HG03280 (cell line): ENCODE measurements at regions not wholly inside any gene's neighbourhood (a gene's known extent, or its start where the extent isn't known, plus 50 kb on each side); places are given as distances from the start of the nearest gene placed in this dataset.

Experiments
- ATAC-seq: cut with Tn5 transposase; IDR thresholded peaks from one replicate; pipeline ENCODE4 v1.9.1; 2021; ENCODE audit warnings: mild to moderate bottlenecking, moderate library complexity; ENCODE audit not compliant: unreplicated experiment

DNA sequence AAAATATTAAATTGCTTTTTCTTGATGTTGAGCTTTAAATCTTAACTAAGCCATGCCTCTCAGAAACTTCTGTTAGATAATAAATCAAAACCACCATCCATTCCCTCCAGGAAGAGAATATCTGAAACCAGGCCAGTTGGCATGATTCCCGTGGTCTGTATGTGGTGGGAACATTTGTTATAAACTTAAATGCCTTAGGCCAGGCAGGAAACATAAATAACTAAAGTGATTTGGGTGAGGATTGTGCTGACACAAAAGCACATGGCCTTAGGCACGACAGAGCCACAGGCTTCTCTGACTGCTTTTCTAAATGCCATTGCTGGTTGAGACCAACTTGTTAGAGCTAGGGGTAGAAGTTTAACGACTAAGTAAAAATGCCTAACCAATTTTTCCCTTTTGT, 255.9 kb downstream of the GABRG2 start:
- ATAC-seq, result no peak

GRCh38 chr5:162324328-162324727, 256.8 kb downstream of the GABRG2 start:
- ATAC-seq, result no peak

- no peak for ATAC-seq
These were observed 257.7 kb downstream of the GABRG2 start for GRCh38 chr5:162325143-162325727.

GRCh38 chr5:162334944-162335343, 267.4 kb downstream of the GABRG2 start:
- no peak for ATAC-seq

DNA sequence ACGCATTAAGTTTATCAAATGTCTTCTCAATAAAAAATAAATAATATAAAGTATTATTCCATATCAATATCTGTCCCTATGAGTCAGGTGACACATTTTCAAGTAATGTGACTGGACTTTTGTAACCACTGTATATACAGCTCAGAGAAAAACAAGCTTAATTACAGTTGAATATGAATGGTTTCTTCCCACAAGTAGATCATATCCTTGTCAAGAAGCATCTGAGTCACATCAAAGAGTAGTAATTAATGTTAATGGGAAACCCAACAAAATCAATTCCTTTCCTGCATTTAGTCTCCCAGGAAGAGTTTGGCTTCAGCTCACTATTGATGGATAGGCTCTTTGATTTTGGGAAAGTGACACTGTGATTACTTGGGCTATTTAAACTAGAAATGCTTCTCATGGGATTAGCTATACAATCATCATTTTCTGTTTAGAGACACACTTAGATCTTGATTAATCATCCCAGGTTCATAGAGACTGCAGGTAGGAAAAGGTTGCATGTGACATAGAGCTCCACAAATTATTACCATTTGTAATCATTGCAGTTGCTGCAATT, 292.9 kb downstream of the GABRG2 start:
- ATAC-seq, result no peak

GRCh38 chr5:162372256-162372655, 304.7 kb downstream of the GABRG2 start:
- ATAC-seq, result no peak

GRCh38 chr5:162377895-162378294, 310.3 kb downstream of the GABRG2 start:
- ATAC-seq, result no peak

- ATAC-seq, result no peak
These were observed 315.3 kb downstream of the GABRG2 start for GRCh38 chr5:162382839-162383238.

GRCh38 chr5:162384225-162384624, 316.7 kb downstream of the GABRG2 start:
- no peak for ATAC-seq

GRCh38 chr5:162391833-162392232, 324.3 kb downstream of the GABRG2 start:
- no peak for ATAC-seq

DNA sequence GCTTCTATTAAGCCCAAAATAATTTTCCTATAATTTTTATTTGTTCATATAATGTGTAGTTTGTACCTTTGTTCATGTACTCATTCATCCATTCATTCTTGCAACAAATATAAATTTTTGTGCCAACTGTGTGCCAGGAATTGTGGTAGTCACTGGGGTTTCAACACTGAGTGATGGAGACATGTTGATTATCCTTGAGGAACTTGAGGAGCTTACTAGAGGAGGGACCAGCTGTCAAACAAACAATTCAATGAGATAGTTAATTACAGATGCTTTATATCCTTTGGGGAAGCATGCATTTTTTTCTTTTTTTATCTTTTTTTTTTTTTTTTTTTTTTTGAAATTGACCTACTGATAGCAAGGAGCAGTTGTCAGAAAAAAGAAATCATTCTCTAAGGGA, 324.8 kb downstream of the GABRG2 start:
- no peak for ATAC-seq

DNA sequence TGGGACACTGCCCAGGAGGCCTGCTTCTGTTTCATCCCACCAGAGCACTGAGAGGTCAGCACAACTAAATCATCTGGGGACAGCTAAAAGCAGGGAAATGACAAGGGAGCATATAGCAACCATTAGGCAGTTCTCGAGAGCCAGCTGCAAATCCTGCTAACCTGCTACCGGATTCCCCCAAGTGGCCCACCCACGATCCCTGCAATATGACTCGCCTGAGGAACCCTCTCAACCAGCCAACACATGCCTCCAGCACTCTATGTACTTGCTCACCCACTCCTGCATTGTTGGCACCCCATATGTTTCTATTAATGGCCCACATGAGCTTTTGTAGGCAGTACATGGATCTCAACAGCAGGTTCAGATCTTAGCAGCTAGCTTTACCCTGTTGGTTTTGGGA, 326.0 kb downstream of the GABRG2 start:
- no peak for ATAC-seq

- no peak for ATAC-seq
These were observed 340.0 kb downstream of the GABRG2 start for GRCh38 chr5:162407614-162408013.

- no peak for ATAC-seq
These were observed 342.8 kb downstream of the GABRG2 start for GRCh38 chr5:162410365-162410764.

DNA sequence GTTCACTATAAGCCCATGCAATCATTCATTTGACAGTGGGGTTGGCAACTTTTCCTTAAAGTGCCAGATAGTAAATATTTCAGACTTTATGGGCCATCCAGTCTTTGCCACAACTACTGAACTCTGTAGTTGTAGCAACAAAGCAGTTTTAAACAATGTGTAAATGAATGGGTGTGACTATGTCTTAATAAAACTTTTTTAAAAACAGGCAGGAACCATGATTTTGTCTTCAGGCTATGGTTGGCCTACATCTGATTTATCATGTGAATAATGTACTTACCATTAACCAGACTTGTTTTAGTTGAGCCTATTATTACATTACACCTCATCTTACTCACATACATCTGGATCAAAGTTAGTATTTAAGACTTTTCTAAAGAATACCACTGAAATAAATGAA, 361.6 kb downstream of the GABRG2 start:
- no peak for ATAC-seq

GRCh38 chr5:162434281-162434680, 366.7 kb downstream of the GABRG2 start:
- no peak for ATAC-seq

DNA sequence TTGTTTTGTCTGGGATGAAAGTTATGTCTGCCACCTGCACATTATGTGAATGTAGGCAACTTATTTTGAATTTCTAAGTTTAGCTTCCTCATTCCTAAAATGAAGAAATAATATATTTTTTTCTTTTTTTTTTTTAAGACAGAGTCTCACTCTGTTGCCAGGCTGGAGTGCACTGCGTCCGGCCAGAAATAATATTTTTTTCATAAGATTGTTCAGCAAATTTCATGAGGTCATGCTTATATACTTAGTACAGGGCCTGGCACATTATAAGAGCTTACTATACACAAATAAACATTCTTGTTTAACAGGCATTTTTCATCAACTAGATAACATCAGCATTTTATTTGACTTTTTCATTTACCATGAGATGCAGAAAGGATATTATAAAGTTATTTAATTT, 368.5 kb downstream of the GABRG2 start:
- no peak for ATAC-seq

DNA sequence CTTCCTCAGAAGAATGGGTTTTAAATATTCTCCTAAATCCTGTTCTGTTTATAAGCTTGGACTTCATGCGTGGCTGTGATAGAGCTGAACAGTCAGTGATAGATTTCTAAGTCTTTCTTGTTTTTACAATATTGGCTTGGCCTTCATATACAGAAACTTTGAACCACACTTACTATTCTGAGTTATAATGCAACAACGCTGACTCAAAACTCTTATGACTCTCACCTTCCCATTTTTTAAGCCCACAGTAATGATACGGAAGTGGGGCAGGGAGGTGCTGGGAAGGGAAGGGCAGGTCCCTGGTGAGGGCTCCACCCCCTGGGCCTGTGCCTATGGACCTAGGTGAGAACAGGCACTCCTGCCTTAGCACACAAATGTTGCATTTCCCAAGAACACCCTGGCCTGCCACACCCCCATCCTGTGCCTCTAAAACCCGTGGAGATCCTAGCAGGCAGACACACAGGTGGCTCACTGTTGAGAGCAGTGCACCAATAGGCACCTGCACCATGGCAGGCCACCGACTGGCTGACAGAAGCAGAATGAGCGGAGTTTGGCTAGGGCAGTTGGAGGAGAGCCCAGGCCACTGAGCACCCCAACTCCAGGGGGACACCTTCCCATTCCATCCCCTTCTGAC, 376.7 kb downstream of the GABRG2 start:
- ATAC-seq, result no peak

DNA sequence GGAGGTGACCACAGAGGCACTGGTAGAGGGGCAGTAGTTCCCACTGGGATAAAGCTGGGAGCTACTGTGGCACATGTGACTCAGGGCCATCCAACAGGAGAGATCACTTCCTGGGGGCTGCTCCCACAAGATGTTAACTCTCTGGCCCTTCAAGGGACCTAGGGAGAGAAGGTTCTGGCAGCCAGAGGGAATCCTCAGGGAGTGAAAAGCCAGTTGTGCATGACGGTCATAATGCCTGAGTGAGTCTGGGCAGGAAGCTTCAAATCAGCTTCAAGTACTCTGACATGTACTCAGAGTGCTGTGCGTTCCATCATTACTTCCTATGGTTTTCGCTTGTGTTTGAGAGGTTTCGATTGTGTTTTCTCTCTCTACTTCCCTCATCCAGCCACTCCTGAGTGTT, 388.5 kb downstream of the GABRG2 start:
- ATAC-seq, result no peak

DNA sequence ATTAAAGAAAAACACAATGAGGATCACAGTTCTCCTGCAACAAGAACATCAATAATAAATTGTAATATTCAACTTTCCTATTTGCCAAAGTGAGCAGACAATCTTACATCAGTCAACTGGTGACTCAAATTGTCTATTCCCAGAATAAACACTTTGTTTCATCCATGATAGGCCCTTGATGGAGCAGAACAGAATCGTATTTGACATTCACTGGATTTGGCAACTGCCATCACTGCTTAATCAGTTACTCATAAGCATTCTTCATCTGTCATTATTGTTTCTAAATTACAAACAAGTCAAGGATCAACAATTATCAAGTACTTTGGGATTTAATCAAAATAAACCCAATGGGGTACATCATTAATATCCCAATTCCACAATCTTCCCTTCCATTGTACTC, 398.4 kb downstream of the GABRG2 start:
- ATAC-seq, result no peak

DNA sequence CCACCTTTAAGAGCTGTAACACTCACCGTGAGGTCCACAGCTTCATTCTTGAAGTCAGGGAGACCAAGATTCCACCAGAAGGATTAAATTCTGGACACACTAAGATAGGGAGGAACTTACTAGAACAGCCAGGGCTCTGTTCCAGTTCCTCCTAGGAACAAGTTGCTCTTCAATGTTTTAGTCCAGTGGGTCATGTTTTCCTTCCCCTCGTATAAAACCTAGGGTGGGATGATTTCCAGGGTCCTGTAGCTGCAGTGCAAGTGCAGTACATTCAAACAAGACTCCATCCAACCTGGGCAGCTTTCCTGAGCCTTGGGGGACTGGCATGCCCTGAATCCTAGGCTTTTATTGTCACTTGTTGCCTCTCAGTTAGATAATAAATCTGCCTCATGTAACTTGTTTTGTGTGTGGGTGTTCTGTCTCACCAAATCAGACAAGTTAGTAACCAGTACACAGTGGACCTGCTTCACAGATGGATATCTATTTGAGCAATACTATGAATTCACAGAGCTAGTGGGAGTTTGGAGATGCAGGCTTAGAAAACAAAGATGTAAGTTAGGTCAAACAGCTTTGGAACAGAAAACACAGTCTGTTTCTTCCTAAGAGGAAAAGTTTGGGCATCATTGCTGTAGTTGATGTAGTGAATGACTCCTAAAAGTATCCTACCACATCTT, 405.6 kb downstream of the GABRG2 start:
- ATAC-seq, result no peak

DNA sequence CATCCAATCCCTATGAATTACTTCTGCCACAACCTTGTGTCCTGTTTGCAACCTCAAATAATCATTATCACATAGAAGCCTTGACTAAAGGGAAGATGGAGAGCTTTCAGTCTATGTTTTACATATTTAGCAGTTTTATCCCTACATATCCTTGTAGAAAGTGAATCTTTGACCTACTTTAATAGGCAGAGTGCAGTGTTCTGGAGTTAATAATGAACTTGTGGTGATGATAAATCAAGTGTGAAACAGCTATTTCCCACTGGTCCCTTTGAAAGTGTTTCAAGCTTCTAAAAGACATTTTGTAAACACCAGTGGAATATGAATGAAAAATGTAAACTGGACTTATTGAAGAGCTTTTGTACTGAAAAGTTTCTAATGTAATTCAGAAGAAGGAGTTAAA, 406.7 kb downstream of the GABRG2 start:
- no peak for ATAC-seq
